Endothelial cell of umbilical vein (primary cell): ENCODE measurements at regions not wholly inside any gene's neighbourhood (a gene's known extent, or its start where the extent isn't known, plus 50 kb on each side); places are given as distances from the start of the nearest gene placed in this dataset.

Experiments used
- BruUV-seq: library from RNA; stranded (reverse); fragments of 400-500 nt; replicated peaks from 2 replicates; lab custom pipeline; 2021; lab: Mats Ljungman, UMichigan
- CTCF ChIA-PET: fragments of 300-600, 350-600 bp; sonication (Branson Sonifier 250); formaldehyde crosslinking; loops from one replicate; lab custom pipeline; 2021; ENCODE audit warnings: antibody characterized with exemption, inconsistent platforms; lab: Charles Lee
- POLR2A ChIA-PET: fragments of 300-600, 350-600 bp; sonication (Branson Sonifier 250); formaldehyde crosslinking; loops from one replicate; lab custom pipeline; 2021; ENCODE audit warnings: antibody characterized with exemption, inconsistent platforms; lab: Charles Lee
- DNase-seq: peaks from one replicate; pipeline ENCODE4 v3.0.0-alpha.2; 2011; ENCODE audit warnings: low read depth, low spot score
- FAIRE-seq: peaks from 2 replicates; lab custom pipeline; 2011; peaks lifted over from hg19 to GRCh38; lab: Jason Lieb, UNC
- H2AFZ ChIP-seq: 2 replicates; pipeline ENCODE4 v1.6.0; 2012; ENCODE audit warnings: low read depth, low read length, control low read depth, inconsistent platforms
- H3K27ac ChIP-seq: 2 replicates; pipeline ENCODE4 v1.5.1; 2011; ENCODE audit warnings: low read depth, mild to moderate bottlenecking, control low read depth, low read length, moderate library complexity; ENCODE audit not compliant: insufficient read depth
- H3K27me3 ChIP-seq, 2 experiments: 2 replicates each; pipeline versions ENCODE4 v1.6.0 to v1.6.1; 2011; ENCODE audit warnings: low read length in 2 of 2, mixed read lengths in 1 of 2; ENCODE audit not compliant: control insufficient read depth in 2 of 2, insufficient read depth in 2 of 2
- H3K36me3 ChIP-seq, 2 experiments: 2 replicates in 1 of 2; 3 replicates in 1 of 2; pipeline ENCODE4 v1.5.1; 2011; ENCODE audit warnings: low read length in 2 of 2, mild to moderate bottlenecking in 1 of 2, moderate library complexity in 1 of 2; ENCODE audit not compliant: control insufficient read depth in 2 of 2, insufficient read depth in 2 of 2; ENCODE audit errors: extremely low read depth in 1 of 2
- H3K4me1 ChIP-seq: 3 replicates; pipeline ENCODE4 v1.5.1; 2011; ENCODE audit warnings: mild to moderate bottlenecking, low read length; ENCODE audit not compliant: control insufficient read depth, insufficient read depth; ENCODE audit errors: extremely low read depth
- H3K4me2 ChIP-seq: 2 replicates; pipeline ENCODE4 v1.6.1; 2011; ENCODE audit warnings: low read length, control low read depth, mixed read lengths; ENCODE audit not compliant: insufficient read depth
- H3K4me3 ChIP-seq, 3 experiments: fragments of 200-600 bp in 1 of 3; sonication (generic), shearing (Covaris generic) in 1 of 3; replicated peaks in 1 of 3; 2 replicates each; pipeline ENCODE4 v1.5.1; 2011 to 2016; ENCODE audit warnings: control low read depth in 3 of 3, low read length in 3 of 3, mild to moderate bottlenecking in 2 of 3, inconsistent platforms in 1 of 3, low read depth in 1 of 3, moderate library complexity in 1 of 3; ENCODE audit not compliant: insufficient read depth in 1 of 3
- H3K79me2 ChIP-seq: 2 replicates; pipeline ENCODE4 v1.6.0; 2012; ENCODE audit warnings: low read length, inconsistent platforms; ENCODE audit not compliant: control insufficient read depth, insufficient read depth
- H3K9ac ChIP-seq: replicated peaks from 2 replicates; pipeline ENCODE3; 2011; ENCODE audit warnings: low read length, control low read depth; ENCODE audit not compliant: insufficient read depth; ENCODE audit errors: extremely low read depth
- H3K9me1 ChIP-seq: replicated peaks from 3 replicates; pipeline ENCODE4 v1.6.0; 2011; ENCODE audit warnings: mild to moderate bottlenecking, low read length; ENCODE audit not compliant: control insufficient read depth, insufficient read depth; ENCODE audit errors: extremely low read depth
- H3K9me3 ChIP-seq: replicated peaks from 2 replicates; pipeline ENCODE4 v1.5.1; 2012; ENCODE audit warnings: low read length, inconsistent platforms; ENCODE audit not compliant: control insufficient read depth, insufficient read depth
- H4K20me1 ChIP-seq: replicated peaks from 2 replicates; pipeline ENCODE3; 2011; ENCODE audit warnings: mild to moderate bottlenecking, low read length; ENCODE audit not compliant: control insufficient read depth, insufficient read depth; ENCODE audit errors: extremely low read depth
- CTCF ChIP-seq, 2 donors: IDR thresholded peaks; 1 replicate in 1 of 2; 2 replicates in 1 of 2; pipeline ENCODE4 v1.5.1; 2011; ENCODE audit warnings: low read length in 2 of 2, mild to moderate bottlenecking in 2 of 2, moderate library complexity in 2 of 2, control low read depth in 1 of 2, inconsistent platforms in 1 of 2, low read depth in 1 of 2; ENCODE audit not compliant: insufficient read depth in 1 of 2; ENCODE audit errors: extremely low read depth in 1 of 2
- EZH2 ChIP-seq: IDR thresholded peaks from 2 replicates; pipeline ENCODE4 v1.6.1; 2012; ENCODE audit warnings: borderline replicate concordance, low read depth, mild to moderate bottlenecking, moderate library complexity, low read length, inconsistent platforms; ENCODE audit not compliant: severe bottlenecking
- FOS ChIP-seq: IDR thresholded peaks from 2 replicates; pipeline ENCODE4 v1.6.1; 2011; ENCODE audit warnings: mild to moderate bottlenecking, low read length, moderate library complexity, borderline replicate concordance; ENCODE audit not compliant: insufficient read depth
- GATA2 ChIP-seq: IDR thresholded peaks from 2 replicates; pipeline ENCODE4 v1.7.0; 2011; ENCODE audit warnings: low read depth, mild to moderate bottlenecking, moderate library complexity, mixed read lengths, low read length; ENCODE audit not compliant: insufficient read length, insufficient read depth
- JUN ChIP-seq: IDR thresholded peaks from 2 replicates; pipeline ENCODE4 v1.6.1; 2011; ENCODE audit warnings: borderline replicate concordance, low read depth; ENCODE audit not compliant: insufficient read length, insufficient read depth
- MAX ChIP-seq: IDR thresholded peaks from 2 replicates; pipeline ENCODE4 v1.6.1; 2011; ENCODE audit not compliant: insufficient read depth, insufficient read length
- MYC ChIP-seq: IDR thresholded peaks from one replicate; pipeline ENCODE4 v1.6.1; 2011; ENCODE audit warnings: mild to moderate bottlenecking, low read depth, low read length
- POLR2A ChIP-seq: IDR thresholded peaks from 2 replicates; pipeline ENCODE4 v1.6.1; 2012; ENCODE audit warnings: low read depth, mild to moderate bottlenecking, control low read depth, low read length
- POLR2AphosphoS5 ChIP-seq: IDR thresholded peaks from 2 replicates; pipeline ENCODE4 v1.6.1; 2012; ENCODE audit warnings: low read depth, mild to moderate bottlenecking, control low read depth, low read length, moderate library complexity; ENCODE audit not compliant: insufficient read depth
- dilution Hi-C: fragments of 300-500 bp; cut with MboI; formaldehyde crosslinking; loops from one replicate; pipeline ENCODE4 v1.15.0; 2019; ENCODE audit warnings: low sequenced_read_pairs; ENCODE audit not compliant: extremely low pct_ligation_motif_present
- intact Hi-C: fragments of 100-400 bp; cut with micrococcal nuclease; formaldehyde crosslinking; loops from one replicate; pipeline ENCODE4 v1.10.0; 2022

GRCh38 chr18:73891572-73892421 is 255.8 kb downstream of the FBXO15 start:
- ChIA-PET POLR2A (no interaction called here), CTCF (no interaction called here)
- TF ChIP-seq JUN = no peak
- TF ChIP-seq MAX = no peak
- no peak for TF ChIP-seq FOS
- TF ChIP-seq GATA2 = no peak
- no peak for TF ChIP-seq POLR2A
- TF ChIP-seq MYC = no peak
- TF ChIP-seq CTCF (IDR thresholded peaks at IDR 0.05; ENCODE audit: extremely low read depth in 1 of 2, insufficient read depth in 1 of 2, low read depth in 1 of 2, low read length in 2 of 2) = no peak
- TF ChIP-seq POLR2AphosphoS5 = no peak
- no peak for TF ChIP-seq EZH2
- Histone ChIP-seq H3K9me1 (no peaks in the 10 kb centered on the region), H3K4me3 (no peak overlapping the region), H3K4me2 (no peak overlapping the region), H4K20me1 (no peaks in the 10 kb centered on the region), H3K27me3 (no peaks in the 10 kb centered on the region), H3K79me2 (no peaks in the 10 kb centered on the region), H3K4me1 (no peaks in the 10 kb centered on the region), H3K9me3 (peaks cover 8% of the 10 kb centered on the region), H3K36me3 (no peaks in the 10 kb centered on the region), H2AFZ (no peak overlapping the region), H3K9ac (no peak overlapping the region), H3K27ac (no peak overlapping the region)
- no TSS peak for BruUV-seq
- dilution Hi-C loops = no loop called here
- DNase-seq (no peak), FAIRE-seq (no peak)
- intact Hi-C loops = no loop called here
